HG03457 (cell line): ENCODE measurements at regions not wholly inside any gene's neighbourhood (a gene's known extent, or its start where the extent isn't known, plus 50 kb on each side); places are given as distances from the start of the nearest gene placed in this dataset.

Experiments used
- ATAC-seq: cut with Tn5 transposase; IDR thresholded peaks from one replicate; pipeline ENCODE4 v1.9.1; 2021; ENCODE audit warnings: moderate number of reproducible peaks; ENCODE audit not compliant: unreplicated experiment

DNA sequence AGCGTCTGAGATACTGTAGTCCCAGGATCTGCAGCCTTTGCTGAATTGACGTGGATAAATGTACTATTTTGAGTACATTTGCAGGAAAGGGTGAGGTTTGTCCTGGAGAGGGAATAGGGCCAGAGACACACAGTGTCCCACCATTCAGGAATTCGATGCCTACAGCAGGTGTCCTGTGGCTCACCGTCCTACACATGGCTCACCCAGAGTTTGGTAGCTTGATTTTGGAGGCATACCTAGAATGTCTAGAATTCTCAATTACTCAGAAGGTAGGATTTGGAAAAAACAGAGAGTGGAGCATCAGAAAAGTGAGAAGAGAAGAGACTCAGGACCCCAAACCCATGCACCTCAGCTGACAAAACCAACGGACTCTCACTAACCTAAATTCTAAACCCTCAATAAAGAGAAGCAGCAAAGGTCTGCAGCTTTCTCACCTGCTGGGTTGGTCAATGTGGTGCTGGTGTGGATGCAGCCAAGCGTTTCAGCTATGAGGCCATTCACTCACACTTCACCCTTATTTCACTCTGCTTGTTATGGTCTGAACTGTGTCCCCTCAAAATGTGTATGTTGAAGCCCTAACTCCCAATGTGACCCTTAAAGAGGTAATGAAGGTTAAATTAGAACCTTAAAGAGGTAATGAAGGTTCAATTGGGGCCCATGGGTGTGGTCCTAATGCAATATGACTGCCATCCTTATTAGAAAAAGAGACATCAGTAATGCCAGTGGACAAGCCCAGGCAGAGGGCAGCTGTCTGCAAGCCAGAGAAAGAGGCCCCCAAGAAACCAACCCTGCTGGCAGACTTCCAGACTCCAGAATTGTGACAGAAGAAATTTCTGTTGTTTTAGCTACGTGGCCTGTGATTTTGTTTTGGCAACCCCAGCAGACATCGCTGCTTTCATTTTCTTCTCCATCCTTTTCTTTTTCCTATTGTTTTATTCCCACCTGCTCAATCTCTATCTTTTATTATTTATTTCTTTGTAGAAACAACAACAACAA lies 187.8 kb downstream of the SNX19 start:
- ATAC-seq: no peak

DNA sequence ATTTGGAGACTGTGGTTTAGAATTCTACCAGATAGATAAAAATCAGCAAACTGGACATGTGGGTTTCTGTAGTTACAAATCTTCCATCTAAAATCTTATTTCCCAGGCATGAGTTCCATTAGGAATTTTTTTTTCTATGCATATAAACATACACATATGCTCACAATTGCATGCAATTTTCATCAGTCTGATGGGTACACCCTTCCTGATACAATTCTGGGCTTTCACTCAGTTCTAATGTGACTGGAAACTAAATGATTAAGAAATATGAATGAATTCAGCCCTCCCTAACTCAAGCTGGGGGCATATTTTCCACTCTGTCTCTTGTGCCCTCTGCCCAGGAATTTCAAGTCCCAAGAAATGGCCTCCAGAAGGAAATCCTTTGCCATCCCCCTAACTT lies 187.1 kb downstream of the SNX19 start:
- no peak for ATAC-seq

DNA sequence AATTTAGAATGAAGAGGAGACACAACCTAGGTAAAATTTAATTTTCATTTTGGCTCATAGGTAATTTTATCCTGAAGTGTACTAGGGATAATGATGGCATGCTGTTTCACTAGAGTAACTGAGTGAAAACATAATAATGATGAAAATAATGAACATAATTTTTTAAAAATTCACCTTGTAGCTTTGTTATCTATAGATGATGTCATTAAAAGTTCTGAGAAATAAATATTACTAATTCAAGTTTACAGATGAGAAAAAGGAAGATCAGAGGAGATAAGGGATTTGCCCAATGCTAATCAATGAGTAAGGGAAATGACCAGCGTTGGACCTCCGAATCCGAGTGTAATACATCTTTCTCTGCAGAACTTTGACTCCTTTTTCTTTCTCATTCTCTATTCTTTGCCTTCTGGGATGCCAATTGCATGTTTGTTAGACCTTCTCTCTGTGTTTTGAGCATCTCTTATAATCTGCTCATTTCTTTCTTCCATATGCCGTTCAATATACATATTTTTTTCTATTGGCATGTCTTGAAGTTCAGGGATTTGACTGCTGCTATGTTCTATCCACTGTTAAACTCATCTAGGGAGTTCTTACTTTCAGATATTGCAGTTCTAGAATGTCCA lies 186.5 kb downstream of the SNX19 start:
- ATAC-seq: no peak

GRCh38 chr11:130731401-130731800 lies 184.9 kb downstream of the SNX19 start:
- no peak for ATAC-seq

- ATAC-seq: no peak
Measured at GRCh38 chr11:130732476-130732875, 183.8 kb downstream of the SNX19 start.

GRCh38 chr11:130737041-130737830 lies 179.0 kb downstream of the SNX19 start:
- no peak for ATAC-seq

DNA sequence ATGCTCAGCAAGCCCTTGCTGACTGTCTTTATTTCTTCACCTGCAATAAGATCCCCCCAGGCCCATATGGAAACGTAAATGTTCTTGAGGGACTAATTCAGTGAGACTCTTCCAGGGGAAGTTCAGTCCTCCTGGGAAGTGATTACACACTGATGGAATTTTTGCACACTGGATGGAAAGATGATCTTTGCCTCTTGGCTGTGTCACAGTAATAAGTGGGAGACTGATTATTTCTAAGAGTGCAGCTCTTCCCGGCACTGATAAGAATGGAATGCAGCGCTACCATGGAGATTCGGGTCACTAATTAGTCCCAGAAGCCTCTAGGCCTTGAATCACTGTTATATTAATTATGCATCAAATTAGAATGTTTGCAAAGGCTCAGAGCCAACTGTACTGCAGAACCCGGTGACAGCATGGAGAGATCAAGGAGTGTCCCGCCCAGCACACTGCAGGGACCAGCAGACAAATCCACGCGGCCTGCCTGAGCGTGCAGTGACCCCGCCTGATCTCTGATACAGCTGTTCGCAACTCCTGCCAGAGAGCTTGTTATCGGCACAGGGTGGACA lies 178.3 kb downstream of the SNX19 start:
- no peak for ATAC-seq

DNA sequence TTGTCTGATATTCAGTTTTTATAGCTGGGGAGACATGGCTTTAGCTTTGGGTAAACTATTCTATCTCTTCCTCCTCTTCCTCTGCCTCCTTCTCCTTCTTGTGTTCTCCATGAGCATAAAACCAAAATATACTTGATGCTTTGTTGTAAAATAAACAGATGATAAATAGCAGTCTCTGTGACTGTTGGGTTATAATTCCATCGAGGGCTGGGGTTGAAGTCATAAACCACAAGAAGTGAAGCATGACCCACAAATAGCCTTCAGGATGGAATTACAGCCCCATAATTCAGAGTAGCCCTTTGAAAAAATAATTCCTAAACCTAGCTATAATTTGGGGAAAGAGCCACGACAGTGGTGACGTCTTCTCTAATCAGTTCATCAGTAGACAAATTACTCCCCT lies 177.7 kb downstream of the SNX19 start:
- ATAC-seq: no peak

- no peak for ATAC-seq
Measured at GRCh38 chr11:130740819-130741218, 175.5 kb downstream of the SNX19 start.

- no peak for ATAC-seq
Measured at GRCh38 chr11:130744794-130745193, 171.5 kb downstream of the SNX19 start.

DNA sequence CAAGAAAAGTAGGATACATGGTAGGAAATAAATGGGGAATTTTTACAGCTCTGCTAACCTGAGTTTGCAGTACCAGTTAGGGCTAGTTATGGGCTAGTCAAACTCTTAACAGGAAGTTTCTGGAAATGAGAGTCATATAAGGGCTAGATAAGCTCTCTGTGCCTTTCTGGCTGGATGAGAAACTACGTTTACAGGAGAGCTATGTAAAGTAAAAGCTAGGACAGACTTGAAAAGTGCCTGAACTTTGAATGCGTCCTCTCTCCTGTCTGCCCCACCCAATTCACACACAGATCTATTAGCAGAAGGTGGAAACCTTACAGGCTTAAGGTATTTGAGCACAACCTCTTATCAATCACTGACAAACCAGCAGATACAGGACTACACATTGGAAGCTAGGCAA lies 167.1 kb downstream of the SNX19 start:
- ATAC-seq: no peak

GRCh38 chr11:130760515-130761125 lies 155.7 kb downstream of the SNX19 start:
- no peak for ATAC-seq

DNA sequence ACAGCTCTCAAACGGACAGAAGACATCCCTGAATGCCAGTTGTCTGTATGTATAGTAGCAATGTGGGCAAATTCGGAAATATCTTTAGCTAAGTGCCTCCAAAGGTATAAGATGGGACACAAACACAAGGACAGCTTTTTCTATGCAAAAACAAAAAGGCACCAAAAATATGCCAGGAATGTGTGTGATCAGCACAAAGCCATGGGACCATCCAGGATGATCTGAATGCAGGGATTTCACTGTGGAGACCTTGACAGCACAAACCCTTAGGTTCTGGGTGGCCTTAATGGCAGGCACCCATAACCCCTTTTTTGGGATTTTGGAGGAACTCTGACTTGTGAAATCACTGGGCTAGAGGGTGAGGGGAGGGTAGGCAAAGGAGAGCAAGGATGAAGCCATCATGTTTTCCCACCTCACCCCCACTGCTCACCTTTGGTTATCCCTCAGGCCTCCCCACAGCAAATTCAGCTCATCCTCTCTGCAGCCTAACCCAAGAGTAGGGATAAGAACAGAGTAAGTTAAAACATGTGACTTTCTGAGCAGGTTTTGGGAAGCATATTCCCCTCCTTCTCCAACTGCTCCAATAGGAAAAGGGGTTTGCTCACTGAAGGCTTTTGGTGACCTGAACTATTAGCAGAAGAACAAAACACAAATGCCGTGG lies 154.6 kb downstream of the SNX19 start:
- no peak for ATAC-seq

GRCh38 chr11:130762638-130763037 lies 153.6 kb downstream of the SNX19 start:
- no peak for ATAC-seq

DNA sequence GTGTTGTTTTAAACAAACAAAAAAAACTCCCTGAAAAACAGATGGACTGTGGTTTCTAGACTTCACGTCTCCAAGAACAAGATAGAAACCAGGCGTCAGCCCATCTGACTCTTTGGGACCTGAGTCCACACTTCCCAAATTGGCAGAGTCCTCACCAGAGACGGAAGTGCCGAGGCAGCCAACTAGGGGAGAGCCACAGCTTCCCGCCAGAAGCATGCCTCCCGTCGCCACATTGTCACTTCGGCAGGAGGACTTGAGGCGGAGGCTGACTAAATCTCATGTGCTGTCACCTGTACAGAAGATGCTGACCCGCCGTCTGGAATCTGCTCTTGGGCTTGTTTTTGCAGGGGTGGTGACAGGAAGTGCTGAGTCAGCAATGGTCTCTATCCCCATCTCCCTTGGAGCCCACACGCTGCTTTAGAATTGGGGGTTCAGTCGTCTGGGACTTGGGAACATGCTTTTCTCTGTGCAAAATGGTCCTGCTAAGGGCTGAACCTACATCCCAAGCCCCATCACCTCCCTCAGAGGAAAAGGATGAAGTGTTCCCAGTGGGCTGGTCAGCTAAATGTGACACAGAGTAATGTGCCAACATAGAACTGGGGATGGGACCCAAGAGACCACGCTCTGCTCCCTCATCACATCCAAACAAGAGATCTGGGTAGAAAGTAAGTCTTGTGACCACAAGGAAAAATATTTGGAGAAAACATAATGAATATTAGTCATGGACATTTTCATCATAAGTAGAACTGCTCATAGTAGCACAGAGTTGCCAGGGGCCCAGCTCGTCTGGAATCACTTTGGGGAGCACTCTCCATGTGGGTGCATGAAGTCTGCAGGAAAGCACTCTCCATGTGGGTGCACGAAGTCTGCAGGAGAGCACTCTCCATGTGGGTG lies 152.9 kb downstream of the SNX19 start:
- no peak for ATAC-seq

GRCh38 chr11:130765406-130765805 lies 150.9 kb downstream of the SNX19 start:
- ATAC-seq: no peak

DNA sequence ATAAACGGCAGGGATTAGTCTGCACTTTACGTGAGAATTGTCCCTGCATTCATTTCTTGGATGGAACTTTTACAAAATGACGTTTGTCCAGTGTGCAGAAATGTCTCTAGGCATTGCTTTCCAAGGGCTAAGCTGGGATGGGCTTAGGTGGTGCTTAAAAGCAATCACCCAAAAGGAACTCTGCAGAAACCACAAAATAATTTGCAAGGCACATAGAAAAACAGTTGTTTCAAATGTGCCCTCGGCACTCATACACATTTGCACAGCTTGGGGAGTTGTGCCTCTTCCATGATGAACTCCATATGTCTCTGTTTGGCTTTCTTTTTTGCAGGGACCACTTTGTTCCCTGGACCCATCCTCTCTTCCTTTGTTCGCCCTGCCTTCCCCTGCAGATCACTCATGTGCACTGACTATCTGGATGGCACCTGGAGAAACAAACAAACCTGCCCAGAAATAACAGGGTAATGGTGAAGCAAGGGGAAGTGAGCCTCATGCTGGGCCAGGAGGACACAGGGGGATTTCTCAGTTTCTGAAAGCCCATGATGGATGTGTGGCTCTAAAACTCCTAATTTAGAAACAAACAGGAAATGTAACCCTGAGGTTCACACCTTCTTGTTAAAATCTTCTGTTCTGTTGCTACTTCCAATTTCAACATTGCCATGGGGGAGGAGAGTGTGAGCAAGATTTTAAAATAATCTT lies 150.2 kb downstream of the SNX19 start:
- no peak for ATAC-seq
